ENCODE measurements at regions not wholly inside any gene's neighbourhood (a gene's known extent, or its start where the extent isn't known, plus 50 kb on each side); places are given as distances from the start of the nearest gene placed in this dataset.

- Histone ChIP-seq H3K27me3 (no peaks in the 10 kb centered on the region), H3K4me1 (no peaks in the 10 kb centered on the region), H3K36me3 (no peaks in the 10 kb centered on the region), H3K27ac (no peak overlapping the region), H3K9me3 (peaks cover 0 to 3% (median 0%) of the 10 kb centered on the region in 3 donors), H3K4me3 (no peak overlapping the region)
- no peak for DNase-seq
- intact Hi-C loops (cut with DNase I; ENCODE audit: low total_unique reads): no loop called here
- no peak for TF ChIP-seq CTCF (IDR thresholded peaks at IDR 0.05)
Observed at GRCh38 chr7:49060743-49061142, 136.4 kb downstream of the CDC14C start.

GRCh38 chr7:49074538-49074937 lies 150.2 kb downstream of the CDC14C start:
- Histone ChIP-seq H3K4me3 (no peak overlapping the region), H3K27me3 (no peaks in the 10 kb centered on the region), H3K4me1 (no peaks in the 10 kb centered on the region), H3K9me3 (no peaks in the 10 kb centered on the region), H3K27ac (no peak overlapping the region), H3K36me3 (no peaks in the 10 kb centered on the region)
- no peak for TF ChIP-seq CTCF (IDR thresholded peaks at IDR 0.05)
- no peak for DNase-seq
- intact Hi-C loops (cut with DNase I; ENCODE audit: low total_unique reads): no loop called here

GRCh38 chr7:49080896-49081475 lies 156.6 kb downstream of the CDC14C start:
- H3K36me3 ChIP-seq: no peaks in the 10 kb centered on the region
- H3K9me3 ChIP-seq: no peaks in the 10 kb centered on the region
- H3K4me1 ChIP-seq: no peaks in the 10 kb centered on the region
- no peak overlapping the region for H3K4me3 ChIP-seq
- TF ChIP-seq CTCF (IDR thresholded peaks at IDR 0.05): no peak
- DNase-seq: no peak
- H3K27me3 ChIP-seq: no peaks in the 10 kb centered on the region
- intact Hi-C loops (cut with DNase I; ENCODE audit: low total_unique reads): no loop called here
- H3K27ac ChIP-seq: no peak overlapping the region

GRCh38 chr7:49088017-49088416 lies 163.7 kb downstream of the CDC14C start:
- Histone ChIP-seq H3K9me3 (no peaks in the 10 kb centered on the region), H3K27ac (no peak overlapping the region), H3K36me3 (no peaks in the 10 kb centered on the region), H3K4me1 (no peaks in the 10 kb centered on the region), H3K27me3 (no peaks in the 10 kb centered on the region), H3K4me3 (no peak overlapping the region)
- DNase-seq: no peak
- intact Hi-C loops (cut with DNase I; ENCODE audit: low total_unique reads): no loop called here
- no peak for TF ChIP-seq CTCF (IDR thresholded peaks at IDR 0.05)

GRCh38 chr7:49089717-49090116 lies 165.4 kb downstream of the CDC14C start:
- Histone ChIP-seq H3K27me3 (no peaks in the 10 kb centered on the region), H3K4me3 (no peak overlapping the region), H3K9me3 (no peaks in the 10 kb centered on the region), H3K4me1 (no peaks in the 10 kb centered on the region), H3K36me3 (no peaks in the 10 kb centered on the region), H3K27ac (no peak overlapping the region)
- DNase-seq: no peak
- no peak for TF ChIP-seq CTCF (IDR thresholded peaks at IDR 0.05)
- intact Hi-C loops (cut with DNase I; ENCODE audit: low total_unique reads): no loop called here

- no peak for TF ChIP-seq CTCF (IDR thresholded peaks at IDR 0.05)
- no peak overlapping the region for H3K27ac ChIP-seq
- no peaks in the 10 kb centered on the region for H3K36me3 ChIP-seq
- intact Hi-C loops (cut with DNase I; ENCODE audit: low total_unique reads): no loop called here
- H3K27me3 ChIP-seq: no peaks in the 10 kb centered on the region
- DNase-seq: no peak
- H3K4me3 ChIP-seq: no peak overlapping the region
- H3K4me1 ChIP-seq: no peaks in the 10 kb centered on the region
- no peaks in the 10 kb centered on the region for H3K9me3 ChIP-seq
Observed at GRCh38 chr7:49091089-49091488, 166.7 kb downstream of the CDC14C start.

All from tibial artery (tissue), 4 donors.